Panc1 (cell line): ENCODE measurements at regions not wholly inside any gene's neighbourhood (a gene's known extent, or its start where the extent isn't known, plus 50 kb on each side); places are given as distances from the start of the nearest gene placed in this dataset.

Experiments
- ATAC-seq: fragments of 200-7000 bp; cut with Tn5 transposase; 2 replicates; pipeline ENCODE4 v1.9.1; 2020; ENCODE audit warnings: mild to moderate bottlenecking, moderate library complexity
- BruUV-seq: library from RNA; stranded (reverse); fragments of 400-500 nt; replicated peaks from 2 replicates; lab custom pipeline; 2021; lab: Mats Ljungman, UMichigan
- CTCF ChIA-PET: fragments of 300-600 bp; sonication (Branson Sonifier 250); formaldehyde crosslinking; loops from one replicate; lab custom pipeline; 2022; ENCODE audit warnings: antibody characterized with exemption; lab: Charles Lee
- POLR2A ChIA-PET: fragments of 300-600 bp; sonication (Branson Sonifier 250); formaldehyde crosslinking; loops from one replicate; lab custom pipeline; 2022; ENCODE audit warnings: antibody characterized with exemption; lab: Charles Lee
- DNase-seq: peaks from one replicate; pipeline ENCODE4 v3.0.0-alpha.2; 2010; ENCODE audit warnings: low read depth, low spot score
- H3K27ac ChIP-seq: 2 replicates; pipeline ENCODE4 v1.5.1; 2011; ENCODE audit warnings: mild to moderate bottlenecking, low read length, inconsistent platforms
- H3K27me3 ChIP-seq: fragments of 200-500 bp; sonication (Bioruptor generic); 2 replicates; pipeline ENCODE4 v1.6.0; 2014; ENCODE audit warnings: low read length, inconsistent platforms; ENCODE audit not compliant: control insufficient read depth, insufficient read depth
- H3K36me3 ChIP-seq: fragments of 200-500 bp; sonication (Bioruptor generic); 2 replicates; pipeline ENCODE4 v1.5.1; 2014; ENCODE audit warnings: inconsistent platforms, mild to moderate bottlenecking, low read length, moderate library complexity; ENCODE audit not compliant: control insufficient read depth, insufficient read depth
- H3K4me1 ChIP-seq: 2 replicates; pipeline ENCODE4 v1.5.1; 2011; ENCODE audit warnings: inconsistent platforms, mild to moderate bottlenecking, low read length, moderate library complexity; ENCODE audit not compliant: control insufficient read depth, insufficient read depth
- H3K4me3 ChIP-seq, 2 experiments: 2 replicates each; pipeline ENCODE4 v1.5.1; 2011 to 2012; ENCODE audit warnings: low read depth in 2 of 2, low read length in 2 of 2, mild to moderate bottlenecking in 2 of 2, inconsistent platforms in 1 of 2, moderate library complexity in 1 of 2
- H3K9me3 ChIP-seq: fragments of 200-500 bp; sonication (Bioruptor generic); 2 replicates; pipeline ENCODE4 v1.5.1; 2014; ENCODE audit warnings: low read depth, mild to moderate bottlenecking, inconsistent platforms, low read length, moderate library complexity; ENCODE audit not compliant: control insufficient read depth, insufficient read depth
- POLR2AphosphoS5 ChIP-seq: IDR thresholded peaks from 2 replicates; pipeline ENCODE4 v1.6.1; 2012; ENCODE audit warnings: mild to moderate bottlenecking, low read depth, low read length, moderate library complexity
- SIN3A ChIP-seq: IDR thresholded peaks from 2 replicates; pipeline ENCODE4 v1.6.1; 2012; ENCODE audit warnings: low read depth, mild to moderate bottlenecking, low read length, moderate library complexity, borderline replicate concordance; ENCODE audit not compliant: insufficient read depth
- TCF7L2 ChIP-seq: IDR thresholded peaks from 2 replicates; pipeline ENCODE4 v1.6.1; 2011; ENCODE audit warnings: mild to moderate bottlenecking, low read depth, low read length, inconsistent platforms
- in situ Hi-C: cut with HindIII; loops from 2 replicates; pipeline ENCODE4 v1.10.0; 2016; ENCODE audit warnings: low sequenced_read_pairs, low pct_unique_long_range_greater_than_20kb
- intact Hi-C: fragments of 100-400 bp; cut with micrococcal nuclease; formaldehyde crosslinking; loops from one replicate; pipeline ENCODE4 v1.10.0; 2022; ENCODE audit not compliant: unreplicated experiment
- TF ChIP-seq, protein P1 (sequence below): fragments of 450-650 bp; IDR thresholded peaks from 2 replicates; pipeline ENCODE4 v1.5.1; 2017; ENCODE audit warnings: mild to moderate bottlenecking
- TF ChIP-seq, protein P2 (sequence below), 2 experiments: IDR thresholded peaks; 2 replicates each; pipeline ENCODE4 v1.6.1; 2011 to 2012; ENCODE audit warnings: low read depth in 2 of 2, control low read depth in 1 of 2, low read length in 1 of 2, mild to moderate bottlenecking in 1 of 2, moderate library complexity in 1 of 2; ENCODE audit not compliant: insufficient read depth in 1 of 2

DNA sequence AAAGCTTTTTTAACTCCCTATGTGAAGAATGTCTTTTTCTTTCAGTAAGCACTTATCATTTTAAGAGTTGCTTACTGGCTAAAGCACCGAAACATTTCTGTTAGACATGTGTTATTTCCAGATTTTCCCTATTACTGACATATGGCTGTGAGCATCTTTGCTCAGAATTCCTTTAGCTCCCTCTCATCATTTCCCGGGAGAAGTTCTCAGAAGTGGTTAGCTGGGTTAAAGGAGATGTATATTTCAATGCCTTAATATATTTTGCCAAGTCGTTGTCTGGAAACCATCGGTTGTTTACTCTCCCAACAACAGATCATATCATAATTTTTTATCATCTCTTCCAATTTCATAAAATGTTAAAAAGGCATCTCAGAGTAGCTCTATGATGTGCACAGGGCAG is 396.5 kb downstream of the OCA2 start:
- no peak for ATAC-seq
- H3K36me3 ChIP-seq = no peaks in the 10 kb centered on the region
- DNase-seq = no peak
- POLR2A ChIA-PET = no interaction called here
- no peak overlapping the region for H3K4me3 ChIP-seq
- H3K9me3 ChIP-seq = no peaks in the 10 kb centered on the region
- no peak overlapping the region for H3K27ac ChIP-seq
- intact Hi-C loops = no loop called here
- TF ChIP-seq TCF7L2 (no peak), POLR2AphosphoS5 (no peak), SIN3A (no peak)
- TF ChIP-seq, protein P1, sequence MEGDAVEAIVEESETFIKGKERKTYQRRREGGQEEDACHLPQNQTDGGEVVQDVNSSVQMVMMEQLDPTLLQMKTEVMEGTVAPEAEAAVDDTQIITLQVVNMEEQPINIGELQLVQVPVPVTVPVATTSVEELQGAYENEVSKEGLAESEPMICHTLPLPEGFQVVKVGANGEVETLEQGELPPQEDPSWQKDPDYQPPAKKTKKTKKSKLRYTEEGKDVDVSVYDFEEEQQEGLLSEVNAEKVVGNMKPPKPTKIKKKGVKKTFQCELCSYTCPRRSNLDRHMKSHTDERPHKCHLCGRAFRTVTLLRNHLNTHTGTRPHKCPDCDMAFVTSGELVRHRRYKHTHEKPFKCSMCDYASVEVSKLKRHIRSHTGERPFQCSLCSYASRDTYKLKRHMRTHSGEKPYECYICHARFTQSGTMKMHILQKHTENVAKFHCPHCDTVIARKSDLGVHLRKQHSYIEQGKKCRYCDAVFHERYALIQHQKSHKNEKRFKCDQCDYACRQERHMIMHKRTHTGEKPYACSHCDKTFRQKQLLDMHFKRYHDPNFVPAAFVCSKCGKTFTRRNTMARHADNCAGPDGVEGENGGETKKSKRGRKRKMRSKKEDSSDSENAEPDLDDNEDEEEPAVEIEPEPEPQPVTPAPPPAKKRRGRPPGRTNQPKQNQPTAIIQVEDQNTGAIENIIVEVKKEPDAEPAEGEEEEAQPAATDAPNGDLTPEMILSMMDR = no peak
- TF ChIP-seq, protein P2, sequence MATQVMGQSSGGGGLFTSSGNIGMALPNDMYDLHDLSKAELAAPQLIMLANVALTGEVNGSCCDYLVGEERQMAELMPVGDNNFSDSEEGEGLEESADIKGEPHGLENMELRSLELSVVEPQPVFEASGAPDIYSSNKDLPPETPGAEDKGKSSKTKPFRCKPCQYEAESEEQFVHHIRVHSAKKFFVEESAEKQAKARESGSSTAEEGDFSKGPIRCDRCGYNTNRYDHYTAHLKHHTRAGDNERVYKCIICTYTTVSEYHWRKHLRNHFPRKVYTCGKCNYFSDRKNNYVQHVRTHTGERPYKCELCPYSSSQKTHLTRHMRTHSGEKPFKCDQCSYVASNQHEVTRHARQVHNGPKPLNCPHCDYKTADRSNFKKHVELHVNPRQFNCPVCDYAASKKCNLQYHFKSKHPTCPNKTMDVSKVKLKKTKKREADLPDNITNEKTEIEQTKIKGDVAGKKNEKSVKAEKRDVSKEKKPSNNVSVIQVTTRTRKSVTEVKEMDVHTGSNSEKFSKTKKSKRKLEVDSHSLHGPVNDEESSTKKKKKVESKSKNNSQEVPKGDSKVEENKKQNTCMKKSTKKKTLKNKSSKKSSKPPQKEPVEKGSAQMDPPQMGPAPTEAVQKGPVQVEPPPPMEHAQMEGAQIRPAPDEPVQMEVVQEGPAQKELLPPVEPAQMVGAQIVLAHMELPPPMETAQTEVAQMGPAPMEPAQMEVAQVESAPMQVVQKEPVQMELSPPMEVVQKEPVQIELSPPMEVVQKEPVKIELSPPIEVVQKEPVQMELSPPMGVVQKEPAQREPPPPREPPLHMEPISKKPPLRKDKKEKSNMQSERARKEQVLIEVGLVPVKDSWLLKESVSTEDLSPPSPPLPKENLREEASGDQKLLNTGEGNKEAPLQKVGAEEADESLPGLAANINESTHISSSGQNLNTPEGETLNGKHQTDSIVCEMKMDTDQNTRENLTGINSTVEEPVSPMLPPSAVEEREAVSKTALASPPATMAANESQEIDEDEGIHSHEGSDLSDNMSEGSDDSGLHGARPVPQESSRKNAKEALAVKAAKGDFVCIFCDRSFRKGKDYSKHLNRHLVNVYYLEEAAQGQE (IDR thresholded peaks at IDR 0.05; ENCODE audit: insufficient read depth in 1 of 2, low read depth in 2 of 2, low read length in 1 of 2) = no peak
- H3K27me3 ChIP-seq = no peaks in the 10 kb centered on the region
- in situ Hi-C loops = no loop called here
- CTCF ChIA-PET = no interaction called here
- BruUV-seq = no TSS peak
- no peaks in the 10 kb centered on the region for H3K4me1 ChIP-seq

DNA sequence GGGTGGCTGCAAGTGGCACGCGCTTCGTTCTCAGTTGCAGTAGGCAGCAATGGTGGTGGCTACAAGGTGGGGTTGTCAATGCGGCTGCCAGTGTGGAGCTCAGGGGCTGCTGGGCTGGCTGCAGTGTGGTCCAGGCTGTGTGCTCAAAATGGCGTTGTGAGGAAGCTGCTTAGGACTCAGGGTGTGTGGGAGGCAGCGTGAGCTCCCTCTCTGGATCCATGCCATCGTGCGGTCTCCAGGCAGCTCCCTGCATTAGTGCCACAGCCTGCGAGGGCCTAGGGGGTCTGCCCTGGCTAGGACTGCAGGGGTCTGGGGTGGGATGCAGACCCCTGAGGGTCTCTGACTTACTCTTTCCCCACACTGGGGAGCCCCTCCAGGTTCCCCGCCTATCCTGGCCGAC is 397.2 kb downstream of the OCA2 start:
- POLR2A ChIA-PET = no interaction called here
- no TSS peak for BruUV-seq
- Histone ChIP-seq H3K9me3 (no peaks in the 10 kb centered on the region), H3K27me3 (no peaks in the 10 kb centered on the region), H3K36me3 (no peaks in the 10 kb centered on the region), H3K4me1 (no peaks in the 10 kb centered on the region), H3K4me3 (no peak overlapping the region), H3K27ac (no peak overlapping the region)
- CTCF ChIA-PET = no interaction called here
- ATAC-seq (no peak), DNase-seq (no peak)
- in situ Hi-C loops (no loop called here), intact Hi-C loops (no loop called here)
- no peak for TF ChIP-seq POLR2AphosphoS5
- no peak for TF ChIP-seq SIN3A
- TF ChIP-seq, protein P2 (IDR thresholded peaks at IDR 0.05; ENCODE audit: insufficient read depth in 1 of 2, low read depth in 2 of 2, low read length in 1 of 2) = no peak
- no peak for TF ChIP-seq TCF7L2
- TF ChIP-seq, protein P1 = no peak
